ENCODE measurements at regions not wholly inside any gene's neighbourhood (a gene's known extent, or its start where the extent isn't known, plus 50 kb on each side); places are given as distances from the start of the nearest gene placed in this dataset.
"Not testable (repeated sequence)": the region's sequence is repeated elsewhere in the genome, so short reads cannot be mapped to it uniquely, and the experiment has no call there.

- TF ChIP-seq TCF4 (CRISPR knock-in tag; IDR thresholded peaks at IDR 0.05; ENCODE audit: borderline replicate concordance); ARNTL (CRISPR knock-in tag; IDR thresholded peaks at IDR 0.05; ENCODE audit: borderline replicate concordance, low read depth); TOX (CRISPR knock-in tag; IDR thresholded peaks at IDR 0.05; ENCODE audit: borderline replicate concordance); ZFP3 (CRISPR knock-in tag; IDR thresholded peaks at IDR 0.05); CSDC2 (CRISPR knock-in tag; IDR thresholded peaks at IDR 0.05); PPARA (CRISPR knock-in tag; IDR thresholded peaks at IDR 0.05; ENCODE audit: borderline replicate concordance); SNAI2 (CRISPR knock-in tag; IDR thresholded peaks at IDR 0.05); ZNF565 (CRISPR knock-in tag; conservative IDR thresholded peaks at IDR 0.05; ENCODE audit: low read depth): not testable (repeated sequence)
These were observed 311.3 kb upstream of the LUZP2 start for GRCh38 chr11:24185535-24185934.
